ENCODE measurements at regions not wholly inside any gene's neighbourhood (a gene's known extent, or its start where the extent isn't known, plus 50 kb on each side); places are given as distances from the start of the nearest gene placed in this dataset.
"Not testable (repeated sequence)": the region's sequence is repeated elsewhere in the genome, so short reads cannot be mapped to it uniquely, and the experiment has no call there.

DNA sequence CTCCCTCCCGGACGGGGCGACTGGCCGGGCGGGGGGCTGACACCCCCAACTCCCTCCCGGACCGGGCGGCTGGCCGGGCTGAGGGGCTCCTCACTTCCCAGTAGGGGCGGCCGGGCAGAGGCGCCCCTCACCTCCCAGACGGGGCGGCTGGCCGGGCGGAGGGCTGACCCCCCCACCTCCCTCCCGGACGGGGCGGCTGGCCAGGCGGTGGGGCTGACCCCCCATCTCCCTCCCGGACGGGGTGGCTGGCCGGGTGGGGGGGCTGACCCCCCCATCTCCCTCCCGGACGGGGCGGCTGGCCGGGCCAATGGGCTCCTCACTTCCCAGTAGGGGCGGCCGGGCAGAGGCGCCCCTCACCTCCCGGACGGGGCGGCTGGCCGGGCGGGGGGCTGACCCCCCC is 502.0 kb upstream of the ALG10B start:
- peaks cover 2 to 55% (median 33%) of the 10 kb centered on the region in 8 donors for H3K9me3 Mint-ChIP-seq
- CTCF ChIA-PET (ENCODE audit: partially characterized antibody); H3K4me3 ChIP-seq (ENCODE audit: low read length in 2 of 2); H3K27me3 Mint-ChIP-seq; H3K27me3 ChIP-seq (ENCODE audit: insufficient read depth, low read length); H3K36me3 Mint-ChIP-seq; H3K4me1 ChIP-seq (ENCODE audit: insufficient read depth, low read length); POLR2A ChIA-PET (ENCODE audit: partially characterized antibody); H3K27ac ChIP-seq (ENCODE audit: low read depth, low read length); intact Hi-C loops (cut with micrococcal nuclease); H3K36me3 ChIP-seq (ENCODE audit: insufficient read depth, low read length); H3K27ac Mint-ChIP-seq; DNase-seq; H3K4me1 Mint-ChIP-seq; H3K4me3 Mint-ChIP-seq; H3K9me3 ChIP-seq (ENCODE audit: control insufficient read depth in 1 of 2, low read length in 2 of 2): not testable (repeated sequence)

Measured in CD4-positive, alpha-beta memory T cell (primary cell).